Cardiac muscle cell (in vitro differentiated cells and primary cell): ENCODE measurements at regions not wholly inside any gene's neighbourhood (a gene's known extent, or its start where the extent isn't known, plus 50 kb on each side); places are given as distances from the start of the nearest gene placed in this dataset.
A peak's percentile ranks its signal among the peaks of the same experiment; 100 is the strongest.

Experiments used
- DNase-seq, 2 donors: peaks; one replicate each; pipeline versions ENCODE4 v3.0.0 to v3.0.0-alpha.2; 2010 to 2017; ENCODE audit warnings: low read depth in 1 of 2, low spot score in 1 of 2
- H3K27ac ChIP-seq: fragments of 200-600 bp; sonication (generic); 2 replicates; pipeline ENCODE4 v1.5.1; 2016
- H3K27me3 ChIP-seq: fragments of 200-600 bp; sonication (generic); 2 replicates; pipeline ENCODE4 v1.6.0; 2016; ENCODE audit warnings: control low read depth
- H3K36me3 ChIP-seq: fragments of 200-600 bp; sonication (generic); 2 replicates; pipeline ENCODE4 v1.5.1; 2016; ENCODE audit warnings: control low read depth
- H3K4me1 ChIP-seq: fragments of 200-600 bp; sonication (generic); 2 replicates; pipeline ENCODE4 v1.8.1; 2017; ENCODE audit warnings: low read depth, mild to moderate bottlenecking, mixed run types
- H3K4me3 ChIP-seq: fragments of 200-600 bp; sonication (generic); 2 replicates; pipeline ENCODE4 v1.5.1; 2016; ENCODE audit warnings: mild to moderate bottlenecking
- H3K9me3 ChIP-seq: fragments of 200-600 bp; sonication (generic); 2 replicates; pipeline ENCODE4 v1.5.1; 2017; ENCODE audit warnings: low read depth, mild to moderate bottlenecking, control low read depth
- TF ChIP-seq, protein P1 (sequence below): IDR thresholded peaks from 2 replicates; pipeline ENCODE4 v1.5.1; 2012; ENCODE audit warnings: low read depth, mild to moderate bottlenecking, low read length

DNA sequence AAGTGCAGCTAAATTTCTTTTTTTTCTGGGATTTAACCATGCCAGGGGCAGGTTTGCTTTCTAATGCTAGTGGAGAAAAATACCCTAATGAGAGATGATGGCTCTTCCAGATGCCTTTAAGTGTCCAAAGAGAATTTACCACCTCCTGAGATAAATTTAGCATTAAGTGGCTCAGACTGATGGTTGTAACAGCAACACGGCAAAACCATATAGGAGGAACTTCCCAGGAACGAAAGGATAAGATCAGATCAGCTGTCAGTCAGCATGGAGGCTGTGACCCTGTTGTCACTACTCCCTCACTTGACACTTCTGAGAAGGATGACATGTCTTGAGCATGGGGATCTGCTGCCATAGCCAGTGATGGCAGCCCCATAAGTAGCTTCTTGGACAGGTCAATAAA, 860.0 kb downstream of the QKI start:
- peaks cover 11% of the 10 kb centered on the region for H3K4me1 ChIP-seq
- no peaks in the 10 kb centered on the region for H3K36me3 ChIP-seq
- H3K27me3 ChIP-seq = no peaks in the 10 kb centered on the region
- H3K27ac ChIP-seq = no peak overlapping the region
- no peaks in the 10 kb centered on the region for H3K9me3 ChIP-seq
- TF ChIP-seq, protein P1, sequence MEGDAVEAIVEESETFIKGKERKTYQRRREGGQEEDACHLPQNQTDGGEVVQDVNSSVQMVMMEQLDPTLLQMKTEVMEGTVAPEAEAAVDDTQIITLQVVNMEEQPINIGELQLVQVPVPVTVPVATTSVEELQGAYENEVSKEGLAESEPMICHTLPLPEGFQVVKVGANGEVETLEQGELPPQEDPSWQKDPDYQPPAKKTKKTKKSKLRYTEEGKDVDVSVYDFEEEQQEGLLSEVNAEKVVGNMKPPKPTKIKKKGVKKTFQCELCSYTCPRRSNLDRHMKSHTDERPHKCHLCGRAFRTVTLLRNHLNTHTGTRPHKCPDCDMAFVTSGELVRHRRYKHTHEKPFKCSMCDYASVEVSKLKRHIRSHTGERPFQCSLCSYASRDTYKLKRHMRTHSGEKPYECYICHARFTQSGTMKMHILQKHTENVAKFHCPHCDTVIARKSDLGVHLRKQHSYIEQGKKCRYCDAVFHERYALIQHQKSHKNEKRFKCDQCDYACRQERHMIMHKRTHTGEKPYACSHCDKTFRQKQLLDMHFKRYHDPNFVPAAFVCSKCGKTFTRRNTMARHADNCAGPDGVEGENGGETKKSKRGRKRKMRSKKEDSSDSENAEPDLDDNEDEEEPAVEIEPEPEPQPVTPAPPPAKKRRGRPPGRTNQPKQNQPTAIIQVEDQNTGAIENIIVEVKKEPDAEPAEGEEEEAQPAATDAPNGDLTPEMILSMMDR = no peak
- H3K4me3 ChIP-seq = no peak overlapping the region
- DNase-seq = no peak

DNA sequence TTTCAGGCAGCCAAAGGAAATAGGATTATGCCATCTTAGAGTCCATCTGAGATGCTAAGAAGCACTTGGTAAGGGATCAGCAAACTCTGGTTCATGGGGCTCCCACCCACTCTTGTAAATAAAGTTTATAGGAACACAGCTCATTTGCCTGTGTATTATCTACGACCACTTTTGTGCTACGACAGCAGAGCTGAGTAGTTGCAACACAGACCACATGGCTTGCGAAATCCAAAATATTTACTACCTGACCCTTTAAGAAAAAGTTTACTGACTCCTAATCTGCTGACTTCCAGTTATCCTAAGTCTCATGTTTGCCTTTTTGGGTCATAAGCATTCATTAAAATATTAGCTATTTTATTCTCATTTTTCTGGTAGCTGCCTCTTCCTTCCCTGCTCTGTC, 859.0 kb downstream of the QKI start:
- Histone ChIP-seq H3K27me3 (no peaks in the 10 kb centered on the region), H3K36me3 (no peaks in the 10 kb centered on the region), H3K4me1 (peaks cover 11% of the 10 kb centered on the region), H3K27ac (no peak overlapping the region), H3K9me3 (no peaks in the 10 kb centered on the region), H3K4me3 (no peak overlapping the region)
- DNase-seq = peak in 1 of 2 donors; percentile 51
- TF ChIP-seq, protein P1 = no peak

DNA sequence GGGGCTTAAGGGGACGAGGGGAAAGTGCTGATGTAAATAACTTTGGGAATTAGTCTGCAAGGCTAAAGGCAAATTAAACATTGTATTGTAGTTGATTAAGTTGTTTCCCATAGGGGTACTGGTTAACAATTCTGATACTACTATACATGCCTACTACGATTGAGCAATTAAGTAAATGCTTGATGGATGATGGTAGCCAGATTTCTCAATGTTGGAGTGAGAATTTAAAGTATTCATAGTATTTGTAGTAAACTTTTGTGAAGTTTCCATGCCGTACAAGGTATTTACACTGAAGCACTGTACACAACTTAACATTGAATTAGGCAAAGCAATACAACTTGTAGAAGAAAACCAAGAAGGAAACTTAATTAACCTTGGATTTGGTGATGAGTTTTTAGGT, 852.3 kb downstream of the QKI start:
- no peak for DNase-seq
- no peaks in the 10 kb centered on the region for H3K36me3 ChIP-seq
- no peak overlapping the region for H3K4me3 ChIP-seq
- H3K4me1 ChIP-seq = no peaks in the 10 kb centered on the region
- TF ChIP-seq, protein P1 = no peak
- no peaks in the 10 kb centered on the region for H3K9me3 ChIP-seq
- no peak overlapping the region for H3K27ac ChIP-seq
- H3K27me3 ChIP-seq = no peaks in the 10 kb centered on the region

DNA sequence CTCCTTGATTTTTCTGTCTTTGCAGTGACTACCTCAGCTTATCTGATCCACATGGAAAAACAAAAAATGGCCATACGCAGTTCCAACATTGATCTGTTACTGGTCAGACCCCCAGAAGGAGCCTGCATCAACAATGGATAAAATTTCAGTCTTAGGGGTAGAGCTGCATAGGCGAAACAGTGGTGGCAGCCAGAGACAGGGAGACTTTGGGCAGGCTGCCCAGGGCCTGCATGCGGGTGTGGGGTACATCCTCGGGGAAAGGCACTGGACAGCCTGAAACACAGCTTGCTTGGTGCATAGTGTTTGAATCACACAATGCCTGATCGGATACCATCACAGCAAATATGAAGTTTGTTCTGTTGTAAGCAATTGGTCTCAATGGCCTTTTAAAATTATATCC, 847.8 kb downstream of the QKI start:
- Histone ChIP-seq H3K27ac (no peak overlapping the region), H3K9me3 (no peaks in the 10 kb centered on the region), H3K4me3 (no peak overlapping the region), H3K27me3 (no peaks in the 10 kb centered on the region), H3K36me3 (no peaks in the 10 kb centered on the region), H3K4me1 (no peaks in the 10 kb centered on the region)
- TF ChIP-seq, protein P1 = no peak
- DNase-seq = no peak

DNA sequence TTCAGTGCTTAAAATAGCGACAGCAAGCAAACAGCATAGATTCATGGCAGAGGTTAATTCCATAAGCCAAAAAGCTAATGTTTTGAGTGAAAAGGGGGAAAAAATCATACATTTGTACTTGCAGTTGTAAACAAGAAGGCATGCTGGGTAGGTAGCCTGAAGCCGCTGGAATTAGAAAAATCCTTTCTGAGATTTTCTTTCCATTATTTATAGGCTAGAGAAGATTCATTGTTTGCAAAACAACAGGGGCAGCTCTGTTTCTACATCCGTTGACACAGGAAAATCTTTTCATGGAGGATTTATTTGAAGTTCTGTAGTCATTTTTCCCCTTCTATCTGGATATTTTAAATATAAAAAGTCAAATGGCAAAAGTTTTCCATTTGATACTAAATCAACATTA, 843.9 kb downstream of the QKI start:
- H3K4me3 ChIP-seq = no peak overlapping the region
- no peaks in the 10 kb centered on the region for H3K27me3 ChIP-seq
- H3K36me3 ChIP-seq = no peaks in the 10 kb centered on the region
- H3K4me1 ChIP-seq = no peaks in the 10 kb centered on the region
- DNase-seq = no peak
- H3K27ac ChIP-seq = no peak overlapping the region
- TF ChIP-seq, protein P1 = no peak
- no peaks in the 10 kb centered on the region for H3K9me3 ChIP-seq

DNA sequence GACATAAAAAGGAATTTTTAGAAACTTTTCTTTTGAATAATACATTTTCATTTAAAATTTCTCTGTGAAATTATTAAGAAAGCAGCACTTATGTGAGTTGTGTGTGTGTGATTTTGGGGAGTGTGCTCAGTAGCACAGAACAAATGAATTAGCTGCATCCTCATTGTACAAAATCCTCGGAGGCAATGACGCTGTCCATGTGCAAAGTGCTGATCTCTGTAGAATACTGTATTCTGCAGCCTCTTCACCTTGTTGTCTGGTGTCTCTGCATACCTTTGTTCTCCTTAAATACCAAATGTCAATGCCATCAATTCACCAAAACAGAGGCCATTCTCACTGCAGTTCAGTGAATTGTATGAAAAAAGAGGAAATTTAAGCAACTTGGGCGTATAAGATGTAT, 838.4 kb downstream of the QKI start:
- no peaks in the 10 kb centered on the region for H3K36me3 ChIP-seq
- no peak overlapping the region for H3K27ac ChIP-seq
- TF ChIP-seq, protein P1 = no peak
- DNase-seq = peak; percentile 7 to 61
- H3K9me3 ChIP-seq = no peaks in the 10 kb centered on the region
- H3K27me3 ChIP-seq = no peaks in the 10 kb centered on the region
- H3K4me1 ChIP-seq = no peaks in the 10 kb centered on the region
- no peak overlapping the region for H3K4me3 ChIP-seq
